CD4-positive, alpha-beta T cell treated with Interleukin-17A for 1 hour (primary cell): ENCODE measurements at regions not wholly inside any gene's neighbourhood (a gene's known extent, or its start where the extent isn't known, plus 50 kb on each side); places are given as distances from the start of the nearest gene placed in this dataset.

ENCODE experiments used
- DNase-seq: peaks from one replicate; pipeline ENCODE4 v3.0.0-alpha.2; 2020

DNA sequence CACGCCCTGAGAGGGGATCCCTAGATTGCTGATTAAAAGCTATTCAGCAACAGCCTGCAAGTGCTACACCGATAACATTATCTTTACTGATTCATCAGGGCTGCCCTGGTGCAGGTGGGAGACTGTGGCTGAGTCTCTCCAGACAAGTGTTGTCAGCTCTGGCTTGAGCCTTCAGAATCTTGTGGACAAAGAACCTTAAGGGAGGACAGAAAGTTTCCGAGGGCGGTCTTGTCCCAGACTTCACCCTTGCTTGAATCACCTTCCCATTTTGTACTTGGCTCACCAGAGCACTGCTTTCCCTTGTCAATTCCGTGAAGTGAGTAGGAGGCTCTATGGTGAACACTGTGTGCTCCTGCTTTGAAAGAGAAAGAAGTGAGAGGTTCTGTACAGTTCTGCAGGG, 88.6 kb upstream of the PCSK2 start:
- no peak for DNase-seq

DNA sequence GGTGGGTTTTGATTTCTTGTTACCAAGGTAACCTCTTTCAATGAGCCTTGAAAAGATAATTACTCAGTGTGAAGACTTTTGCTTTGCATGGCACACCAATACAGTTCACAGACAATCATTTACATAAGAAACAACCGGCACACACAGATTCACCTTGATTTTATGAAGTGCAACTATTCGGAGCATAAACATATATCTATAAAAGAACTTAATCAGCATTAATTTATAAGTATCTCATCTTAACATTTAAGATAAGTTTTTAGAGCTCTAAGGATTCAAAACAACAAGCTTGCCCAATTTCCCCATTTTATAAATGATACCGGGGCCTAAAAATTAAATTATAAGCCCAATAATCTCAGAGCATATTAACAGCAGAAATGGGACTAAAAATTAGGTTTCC, 85.9 kb upstream of the PCSK2 start:
- DNase-seq: no peak

DNA sequence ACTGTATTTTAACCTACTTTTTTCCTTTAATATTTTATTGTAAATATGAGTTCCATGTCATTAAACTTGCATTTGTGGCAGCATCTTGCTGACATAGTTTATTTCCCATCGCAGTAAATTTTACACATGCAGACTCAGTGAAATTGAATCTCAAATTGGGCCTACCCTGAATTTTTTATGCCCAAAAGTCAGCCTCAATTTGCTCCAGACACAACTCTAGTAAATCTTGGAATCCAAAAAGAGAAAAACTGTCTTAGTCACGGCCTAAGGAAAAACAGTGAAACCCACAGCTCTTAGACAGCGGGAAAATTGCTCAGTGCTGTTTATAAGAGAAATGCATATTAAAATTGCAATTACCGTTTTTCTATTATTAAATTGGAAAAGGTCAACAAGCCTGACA, 85.3 kb upstream of the PCSK2 start:
- DNase-seq: no peak

DNA sequence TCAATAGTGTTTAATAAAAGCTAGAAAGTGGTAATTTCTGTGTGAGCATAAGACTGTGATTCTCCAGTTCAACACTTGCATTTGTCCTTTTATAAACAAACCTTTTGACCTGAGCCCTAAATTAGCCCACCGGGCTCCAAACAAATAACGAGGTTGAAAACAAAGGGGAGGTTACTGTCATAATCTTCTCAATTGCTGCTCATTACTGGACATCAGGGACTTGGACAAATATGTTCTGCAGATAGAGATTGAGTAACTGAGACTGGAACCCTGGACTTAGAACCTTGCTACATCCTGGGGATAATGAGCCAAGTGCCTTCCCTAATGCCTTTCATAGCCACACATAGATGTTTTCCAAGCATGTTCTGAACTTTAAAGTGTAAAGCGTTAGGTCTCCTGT, 84.2 kb upstream of the PCSK2 start:
- DNase-seq: no peak

DNA sequence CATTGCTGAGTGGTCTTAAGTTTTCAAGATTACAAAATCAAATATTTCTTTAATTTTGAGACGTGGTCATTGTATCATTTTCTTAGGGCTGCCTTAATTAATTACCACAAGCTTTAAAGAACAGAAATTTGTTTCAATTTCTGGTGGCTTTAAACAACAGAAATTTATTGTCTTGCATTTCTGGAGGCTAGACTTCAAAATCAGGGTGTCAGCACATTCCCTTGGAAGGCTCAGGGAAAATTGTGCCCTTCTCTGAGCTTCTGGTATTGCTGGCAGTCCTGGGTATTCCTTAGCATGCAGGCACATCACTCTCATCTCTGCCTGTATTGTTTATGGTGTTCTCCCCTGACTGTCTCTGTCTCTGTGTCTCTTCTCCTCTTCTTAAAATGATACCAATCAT, 76.0 kb upstream of the PCSK2 start:
- DNase-seq: no peak

DNA sequence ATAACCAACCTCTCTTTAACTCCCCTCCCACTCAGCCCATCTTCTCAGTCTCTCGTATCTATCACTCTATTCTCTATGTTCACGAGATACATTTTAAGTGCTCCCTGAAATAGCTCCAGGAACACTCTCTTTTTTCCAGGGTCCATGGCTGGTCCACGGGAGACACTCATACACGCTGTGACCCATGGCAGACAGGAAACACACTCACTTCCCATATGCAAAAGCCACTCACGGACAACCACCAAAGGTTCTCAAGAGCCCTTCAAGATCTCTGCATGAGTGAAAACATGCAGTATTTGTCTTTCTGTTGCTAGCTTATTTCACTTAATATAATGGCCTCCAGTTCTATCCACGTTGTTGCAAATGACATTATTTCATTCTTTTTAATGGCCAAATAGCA, 71.4 kb upstream of the PCSK2 start:
- DNase-seq: no peak

DNA sequence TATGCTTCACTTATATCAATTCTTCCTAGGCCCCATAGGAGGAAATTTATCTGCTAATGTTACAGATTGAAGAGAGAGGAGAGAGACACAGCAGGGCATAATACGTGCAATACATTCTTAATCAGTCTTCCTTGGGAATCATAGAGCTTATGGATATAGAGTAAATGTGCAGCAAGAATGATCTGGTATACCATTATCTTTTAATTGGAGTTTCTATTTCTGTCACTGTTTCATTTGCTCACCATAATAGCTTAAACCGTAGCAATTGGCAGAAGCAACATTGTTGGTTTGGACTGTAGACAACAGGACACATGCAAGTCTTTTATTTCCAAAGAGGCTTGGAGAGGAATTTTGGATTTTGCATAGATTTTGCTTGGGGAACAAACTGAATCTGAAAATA, 68.1 kb upstream of the PCSK2 start:
- DNase-seq: no peak

DNA sequence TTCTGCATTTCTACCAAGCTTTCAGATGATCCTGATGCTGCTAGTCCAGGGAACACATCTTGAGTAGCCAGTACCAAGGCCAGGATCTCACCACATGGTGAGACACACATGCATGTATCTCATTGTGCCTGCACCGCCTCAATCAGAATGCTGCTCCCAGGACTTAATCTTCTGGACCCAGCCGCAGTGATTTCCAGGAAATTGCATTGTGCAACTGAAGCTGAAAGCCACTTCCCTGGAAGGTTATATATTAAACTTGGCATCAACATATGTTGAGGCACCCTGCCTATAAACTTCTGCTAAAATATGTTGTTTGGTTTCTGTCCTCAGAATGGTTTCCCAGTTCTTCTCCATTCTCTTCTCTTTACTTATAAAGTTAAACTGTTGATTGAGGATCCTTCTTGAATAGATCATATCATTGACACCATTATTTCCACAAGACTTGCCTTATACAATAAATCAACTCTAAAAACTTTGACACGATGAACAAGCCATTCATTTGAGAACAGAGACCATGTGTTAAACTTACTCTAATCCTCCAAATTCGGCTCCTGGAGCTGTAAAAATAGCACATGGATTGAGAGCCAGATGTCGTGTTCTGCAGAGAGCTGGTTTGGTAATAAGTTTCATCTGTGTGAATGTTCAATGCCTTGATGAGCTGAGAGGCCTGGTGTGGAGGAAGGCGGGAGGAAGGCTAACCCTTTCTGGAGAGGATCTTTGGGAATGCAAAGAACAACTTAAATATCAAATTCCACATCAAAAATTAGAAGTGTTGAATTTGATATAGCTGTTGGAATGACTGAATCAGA, 65.0 kb upstream of the PCSK2 start:
- DNase-seq: no peak

DNA sequence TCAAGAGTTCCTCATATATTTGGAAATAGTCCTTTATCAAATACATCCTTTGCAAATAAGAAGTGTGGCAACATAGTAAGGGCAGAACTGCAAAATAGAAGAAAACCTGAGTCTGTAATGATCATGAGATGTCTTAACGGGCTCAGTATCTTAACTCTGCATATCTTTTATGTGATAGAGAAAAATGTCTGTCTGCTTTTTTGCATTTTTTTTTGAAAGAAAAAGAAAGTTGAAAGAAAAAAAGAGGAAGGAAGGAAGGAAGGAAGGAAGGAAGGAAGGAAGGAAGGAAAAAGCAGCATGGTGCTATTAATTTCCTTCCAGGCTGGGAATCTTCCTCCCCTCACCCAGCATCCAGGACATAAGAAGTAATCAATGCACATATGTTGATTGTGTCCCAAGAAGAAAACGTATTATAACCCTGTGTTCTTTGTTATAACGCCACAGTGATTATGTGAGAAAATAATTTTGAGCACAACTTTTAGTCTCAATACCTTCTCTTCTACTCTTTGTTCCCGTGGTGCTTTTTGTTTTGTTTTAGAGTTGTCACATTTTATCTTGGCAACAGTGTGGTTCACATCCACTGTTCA, 58.7 kb upstream of the PCSK2 start:
- no peak for DNase-seq

DNA sequence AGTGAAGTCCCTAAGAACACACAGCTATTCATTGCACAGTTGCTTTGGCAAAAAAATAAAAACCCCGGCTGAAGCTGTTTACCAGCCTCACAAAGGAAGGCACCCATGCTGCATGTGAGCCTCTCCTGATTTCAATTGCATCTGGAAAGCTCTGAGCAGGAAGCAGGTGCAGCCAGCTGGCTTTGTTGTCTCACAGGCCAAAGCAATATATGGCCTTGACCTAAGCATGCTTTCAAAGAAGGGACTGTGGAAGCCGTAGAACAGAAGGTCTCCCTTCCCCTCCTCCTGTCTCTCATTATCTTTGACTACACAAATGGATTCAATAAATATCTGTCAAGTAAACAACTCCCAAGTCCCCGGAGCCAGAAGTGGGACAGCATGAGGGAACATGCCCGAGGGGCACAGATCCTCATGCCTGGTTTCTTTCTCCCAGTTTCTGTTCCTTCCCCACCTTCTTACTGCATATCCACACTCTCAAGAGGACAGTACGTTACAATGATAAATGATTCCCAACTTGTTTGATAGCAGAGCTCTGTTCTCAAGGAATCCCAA, 57.2 kb upstream of the PCSK2 start:
- DNase-seq: no peak

DNA sequence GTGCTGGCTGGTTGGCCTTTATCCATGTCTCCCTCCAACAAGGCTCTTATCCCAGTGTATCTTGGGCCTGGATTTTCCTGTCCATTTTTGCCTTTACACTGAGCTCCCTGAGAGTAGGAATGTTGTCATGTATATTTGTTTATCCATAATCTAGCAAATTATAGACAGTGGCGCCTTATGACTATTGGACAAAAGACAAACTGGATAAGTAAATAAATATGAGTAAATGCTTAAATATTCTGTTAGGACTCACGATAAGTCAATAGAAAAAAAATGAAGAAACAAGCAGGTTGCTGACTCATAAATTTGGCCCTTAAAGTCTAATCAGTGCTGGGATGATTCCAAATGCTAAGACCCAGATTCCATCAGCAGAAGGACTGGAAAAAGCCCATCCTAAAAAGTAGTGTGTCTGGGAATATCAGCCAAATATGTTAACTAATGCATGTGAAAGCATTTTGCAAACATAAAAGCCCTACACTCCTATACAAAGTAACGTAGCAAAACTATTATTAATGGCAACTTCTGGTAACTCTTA, 55.0 kb upstream of the PCSK2 start:
- no peak for DNase-seq

DNA sequence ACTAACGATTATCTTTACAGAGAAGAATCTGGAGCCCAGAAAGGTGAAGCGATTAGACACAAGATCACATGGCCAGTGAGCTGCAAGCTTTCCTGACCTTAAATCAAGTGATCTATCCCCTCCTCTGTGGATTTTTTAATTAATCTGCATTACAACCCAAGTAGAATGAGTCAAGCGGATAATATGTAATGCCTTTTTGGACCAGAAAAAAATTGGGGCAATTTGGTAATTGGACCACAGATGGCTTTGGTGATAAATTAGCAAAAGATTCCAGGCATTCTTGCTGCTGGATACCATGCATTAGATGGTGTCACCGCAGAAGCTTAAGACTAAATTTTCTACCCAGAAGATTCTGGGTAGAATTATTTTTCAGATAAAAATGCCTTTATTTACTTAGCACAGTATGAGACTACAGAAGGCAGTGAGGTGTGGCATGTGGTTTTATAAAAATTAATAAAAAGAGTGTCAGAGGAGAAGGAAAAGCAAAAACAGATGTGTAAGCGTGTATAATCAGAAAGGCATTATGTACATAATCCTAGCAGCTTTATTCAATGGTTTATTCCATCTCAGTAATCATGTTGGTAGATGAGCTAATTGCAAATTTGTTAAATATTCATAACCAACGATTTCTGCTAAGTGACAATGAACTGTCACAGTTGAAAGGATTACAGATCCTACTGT, 53.9 kb upstream of the PCSK2 start:
- DNase-seq: no peak
